ENCODE measurements at regions not wholly inside any gene's neighbourhood (a gene's known extent, or its start where the extent isn't known, plus 50 kb on each side); places are given as distances from the start of the nearest gene placed in this dataset.

DNA sequence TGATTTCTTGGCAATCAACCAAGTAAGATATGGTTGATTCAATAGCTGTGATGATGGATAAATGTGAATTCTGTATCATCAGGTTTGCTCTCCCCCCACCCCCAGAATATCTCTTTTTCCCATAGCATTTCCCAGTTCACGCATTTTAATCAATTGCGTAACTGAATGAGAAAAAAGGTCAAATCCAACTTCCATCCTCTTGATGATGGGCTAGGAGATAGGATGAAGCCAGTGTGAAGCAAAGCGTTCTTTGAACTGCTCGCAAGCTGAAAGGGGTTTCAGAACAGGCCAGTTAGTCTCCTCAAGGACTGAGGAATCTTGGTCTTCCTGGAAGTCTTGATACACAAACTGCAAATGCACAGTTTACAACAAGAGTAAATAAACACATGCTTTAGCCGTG is 94.5 kb upstream of the ARMC3 start:
- H3K4me1 ChIP-seq (ENCODE audit: insufficient read depth, low read length): no peaks in the 10 kb centered on the region
- no peak overlapping the region for H3K14ac ChIP-seq (ENCODE audit: insufficient read depth, low read length)
- H3K4ac ChIP-seq (ENCODE audit: low read depth, low read length): no peak overlapping the region
- no peak overlapping the region for H2BK5ac ChIP-seq (ENCODE audit: insufficient read length, low read length)
- no peak overlapping the region for H3K9ac ChIP-seq (ENCODE audit: extremely low read depth, insufficient read length, low read length)
- H3K9me3 ChIP-seq (ENCODE audit: control insufficient read depth, low read depth, low read length): no peaks in the 10 kb centered on the region
- H3K4me2 ChIP-seq (ENCODE audit: insufficient read depth, insufficient read length, low read length): no peak overlapping the region
- H3K27ac Mint-ChIP-seq: no peak overlapping the region
- no peak overlapping the region for H4K91ac ChIP-seq (ENCODE audit: insufficient read length, low read depth, low read length)
- no peak overlapping the region for H2AK5ac ChIP-seq (ENCODE audit: insufficient read length, low read length)
- H3K27ac ChIP-seq (ENCODE audit: insufficient read length, low read depth, low read length): no peak overlapping the region
- H2BK20ac ChIP-seq (ENCODE audit: low read depth, low read length, poor library complexity, severe bottlenecking): no peak overlapping the region
- H2BK15ac ChIP-seq (ENCODE audit: low read depth, low read length): no peak overlapping the region
- H2BK12ac ChIP-seq (ENCODE audit: insufficient read length, low read depth, low read length): no peak overlapping the region
- H3K4me1 Mint-ChIP-seq: peaks cover 11 to 22% of the 10 kb centered on the region in 2 experiments
- no peaks in the 10 kb centered on the region for H3K79me1 ChIP-seq (ENCODE audit: insufficient read depth, low read depth, low read length, poor library complexity, severe bottlenecking)
- H2AFZ ChIP-seq (ENCODE audit: low read length): no peak overlapping the region
- H3K23me2 ChIP-seq (ENCODE audit: insufficient read length, low read depth, low read length, poor library complexity, severe bottlenecking): no peaks in the 10 kb centered on the region
- no CpG with 5 or more reads among the region's 5 CpGs for WGBS (ENCODE audit: extremely low coverage, insufficient read length, low lambda C conversion rate)
- H4K20me1 ChIP-seq (ENCODE audit: control insufficient read depth, insufficient read depth, insufficient read length): no peaks in the 10 kb centered on the region
- TF ChIP-seq, protein P1, sequence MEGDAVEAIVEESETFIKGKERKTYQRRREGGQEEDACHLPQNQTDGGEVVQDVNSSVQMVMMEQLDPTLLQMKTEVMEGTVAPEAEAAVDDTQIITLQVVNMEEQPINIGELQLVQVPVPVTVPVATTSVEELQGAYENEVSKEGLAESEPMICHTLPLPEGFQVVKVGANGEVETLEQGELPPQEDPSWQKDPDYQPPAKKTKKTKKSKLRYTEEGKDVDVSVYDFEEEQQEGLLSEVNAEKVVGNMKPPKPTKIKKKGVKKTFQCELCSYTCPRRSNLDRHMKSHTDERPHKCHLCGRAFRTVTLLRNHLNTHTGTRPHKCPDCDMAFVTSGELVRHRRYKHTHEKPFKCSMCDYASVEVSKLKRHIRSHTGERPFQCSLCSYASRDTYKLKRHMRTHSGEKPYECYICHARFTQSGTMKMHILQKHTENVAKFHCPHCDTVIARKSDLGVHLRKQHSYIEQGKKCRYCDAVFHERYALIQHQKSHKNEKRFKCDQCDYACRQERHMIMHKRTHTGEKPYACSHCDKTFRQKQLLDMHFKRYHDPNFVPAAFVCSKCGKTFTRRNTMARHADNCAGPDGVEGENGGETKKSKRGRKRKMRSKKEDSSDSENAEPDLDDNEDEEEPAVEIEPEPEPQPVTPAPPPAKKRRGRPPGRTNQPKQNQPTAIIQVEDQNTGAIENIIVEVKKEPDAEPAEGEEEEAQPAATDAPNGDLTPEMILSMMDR (conservative IDR thresholded peaks at IDR 0.05): no peak
- H4K5ac ChIP-seq (ENCODE audit: insufficient read length, low read depth, low read length): no peak overlapping the region
- H3K27me3 ChIP-seq (ENCODE audit: insufficient read depth, low read length): no peaks in the 10 kb centered on the region
- no peak overlapping the region for H3K23ac ChIP-seq (ENCODE audit: insufficient read length, low read depth, low read length)
- no peak overlapping the region for H4K8ac ChIP-seq (replicated peaks; ENCODE audit: insufficient read length, low read depth, low read length)
- no peaks in the 10 kb centered on the region; a peak in 1 of 7 replicates for H3K36me3 Mint-ChIP-seq (ENCODE audit: insufficient read depth in 1 of 3, low read depth in 3 of 3)
- no peak overlapping the region for H2BK120ac ChIP-seq (ENCODE audit: low read depth, low read length, poor library complexity, severe bottlenecking)
- DNase-seq: no peak
- no peaks in the 10 kb centered on the region; a peak in 2 of 5 replicates for H3K9me3 Mint-ChIP-seq
- H3K4me3 Mint-ChIP-seq: no peak overlapping the region
- H3T11ph ChIP-seq (ENCODE audit: low read length): no peak overlapping the region
- no peaks in the 10 kb centered on the region for H3K27me3 Mint-ChIP-seq (ENCODE audit: low read depth)
- no peaks in the 10 kb centered on the region for H3K79me2 ChIP-seq (ENCODE audit: insufficient read depth, low read length)
- H3K56ac ChIP-seq (ENCODE audit: insufficient read length, low read depth, low read length): no peak overlapping the region
- H3K18ac ChIP-seq (ENCODE audit: insufficient read length, low read depth, low read length): no peak overlapping the region

All from H9 (cell line).